ENCODE measurements at regions not wholly inside any gene's neighbourhood (a gene's known extent, or its start where the extent isn't known, plus 50 kb on each side); places are given as distances from the start of the nearest gene placed in this dataset.
A peak's percentile ranks its signal among the peaks of the same experiment; 100 is the strongest.

DNA sequence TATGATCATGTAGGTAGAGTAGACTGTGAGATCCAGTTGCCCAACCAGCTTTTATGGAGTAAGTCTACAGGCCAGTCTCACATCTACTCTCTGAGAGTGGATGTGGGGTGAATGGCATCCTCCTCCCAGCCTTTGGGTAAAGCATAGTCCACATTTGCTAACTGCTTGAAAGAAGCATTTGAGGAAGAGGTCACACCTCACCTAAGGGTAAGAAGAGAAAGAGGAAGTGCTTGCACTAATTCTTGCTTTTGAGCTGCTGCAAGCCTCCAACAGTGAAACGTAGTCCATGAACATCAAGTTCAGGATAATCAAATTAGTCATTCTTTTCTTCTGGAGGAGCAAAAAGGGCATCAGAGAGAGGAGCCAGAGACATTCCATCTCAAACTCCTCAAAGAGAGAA, 93.9 kb upstream of the AGR3 start:
- TF ChIP-seq ELF4 (IDR thresholded peaks at IDR 0.05) (no peak), FOXM1 (IDR thresholded peaks at IDR 0.05; ENCODE audit: borderline replicate concordance) (no peak), BHLHE40 (IDR thresholded peaks at IDR 0.05; ENCODE audit: borderline replicate concordance) (no peak), ARNT (IDR thresholded peaks at IDR 0.05) (no peak), SUZ12 (IDR thresholded peaks at IDR 0.05) (no peak), LEF1 (IDR thresholded peaks at IDR 0.05; ENCODE audit: borderline replicate concordance) (no peak), TARDBP (IDR thresholded peaks at IDR 0.05) (no peak), ZNF384 (IDR thresholded peaks at IDR 0.05) (no peak), PKNOX1 (IDR thresholded peaks at IDR 0.05) (no peak), SP1 (IDR thresholded peaks at IDR 0.05) (no peak), NFRKB (IDR thresholded peaks at IDR 0.05) (no peak), CTBP1 (IDR thresholded peaks at IDR 0.05; ENCODE audit: borderline replicate concordance) (no peak), L3MBTL2 (conservative IDR thresholded peaks at IDR 0.05) (no peak), FOXA1 (IDR thresholded peaks at IDR 0.05) (no peak), FOXK2 (IDR thresholded peaks at IDR 0.05) (no peak)
- DNase-seq (ENCODE audit: extremely low spot score): no peak
- ChIA-PET POLR2A (no interaction called here), CTCF (no interaction called here)

- CTCF ChIA-PET: no interaction called here
- DNase-seq (ENCODE audit: extremely low spot score): no peak
- TF ChIP-seq FOXM1 (IDR thresholded peaks at IDR 0.05; ENCODE audit: borderline replicate concordance): no peak
- no peak for TF ChIP-seq HDGF (IDR thresholded peaks at IDR 0.05; ENCODE audit: borderline replicate concordance)
- no peak for TF ChIP-seq CTBP1 (IDR thresholded peaks at IDR 0.05; ENCODE audit: borderline replicate concordance)
- TF ChIP-seq TARDBP (IDR thresholded peaks at IDR 0.05): no peak
- no peak for TF ChIP-seq ARNT (IDR thresholded peaks at IDR 0.05)
- TF ChIP-seq ZNF384 (IDR thresholded peaks at IDR 0.05): no peak
- no peak for TF ChIP-seq SUZ12 (IDR thresholded peaks at IDR 0.05)
- TF ChIP-seq LEF1 (IDR thresholded peaks at IDR 0.05; ENCODE audit: borderline replicate concordance): no peak
- no peak for TF ChIP-seq BHLHE40 (IDR thresholded peaks at IDR 0.05; ENCODE audit: borderline replicate concordance)
- no peak for TF ChIP-seq FOXA1 (IDR thresholded peaks at IDR 0.05)
- TF ChIP-seq FOXK2 (IDR thresholded peaks at IDR 0.05): no peak
- TF ChIP-seq ELF4 (IDR thresholded peaks at IDR 0.05): no peak
- TF ChIP-seq PKNOX1 (IDR thresholded peaks at IDR 0.05): no peak
- TF ChIP-seq SP1 (IDR thresholded peaks at IDR 0.05): no peak
- no peak for TF ChIP-seq NFRKB (IDR thresholded peaks at IDR 0.05)
- no peak for TF ChIP-seq L3MBTL2 (conservative IDR thresholded peaks at IDR 0.05)
- POLR2A ChIA-PET: no interaction called here
Observed at GRCh38 chr7:16978358-16979244, 96.8 kb upstream of the AGR3 start.

GRCh38 chr7:16980539-16980938, 98.8 kb upstream of the AGR3 start:
- ChIA-PET POLR2A (no interaction called here), CTCF (no interaction called here)
- DNase-seq (ENCODE audit: extremely low spot score): no peak
- no peak for TF ChIP-seq HDGF (IDR thresholded peaks at IDR 0.05; ENCODE audit: borderline replicate concordance)
- TF ChIP-seq FOXA1 (IDR thresholded peaks at IDR 0.05): no peak
- no peak for TF ChIP-seq FOXK2 (IDR thresholded peaks at IDR 0.05)
- TF ChIP-seq ELF4 (IDR thresholded peaks at IDR 0.05): no peak
- TF ChIP-seq FOXM1 (IDR thresholded peaks at IDR 0.05; ENCODE audit: borderline replicate concordance): no peak
- no peak for TF ChIP-seq TARDBP (IDR thresholded peaks at IDR 0.05)
- no peak for TF ChIP-seq LEF1 (IDR thresholded peaks at IDR 0.05; ENCODE audit: borderline replicate concordance)
- TF ChIP-seq ARNT (IDR thresholded peaks at IDR 0.05): no peak
- no peak for TF ChIP-seq ZNF384 (IDR thresholded peaks at IDR 0.05)
- TF ChIP-seq CTBP1 (IDR thresholded peaks at IDR 0.05; ENCODE audit: borderline replicate concordance): no peak
- no peak for TF ChIP-seq SP1 (IDR thresholded peaks at IDR 0.05)
- TF ChIP-seq NFRKB (IDR thresholded peaks at IDR 0.05): no peak
- TF ChIP-seq SUZ12 (IDR thresholded peaks at IDR 0.05): no peak
- no peak for TF ChIP-seq PKNOX1 (IDR thresholded peaks at IDR 0.05)
- TF ChIP-seq L3MBTL2 (conservative IDR thresholded peaks at IDR 0.05): no peak
- TF ChIP-seq BHLHE40 (IDR thresholded peaks at IDR 0.05; ENCODE audit: borderline replicate concordance): no peak

DNA sequence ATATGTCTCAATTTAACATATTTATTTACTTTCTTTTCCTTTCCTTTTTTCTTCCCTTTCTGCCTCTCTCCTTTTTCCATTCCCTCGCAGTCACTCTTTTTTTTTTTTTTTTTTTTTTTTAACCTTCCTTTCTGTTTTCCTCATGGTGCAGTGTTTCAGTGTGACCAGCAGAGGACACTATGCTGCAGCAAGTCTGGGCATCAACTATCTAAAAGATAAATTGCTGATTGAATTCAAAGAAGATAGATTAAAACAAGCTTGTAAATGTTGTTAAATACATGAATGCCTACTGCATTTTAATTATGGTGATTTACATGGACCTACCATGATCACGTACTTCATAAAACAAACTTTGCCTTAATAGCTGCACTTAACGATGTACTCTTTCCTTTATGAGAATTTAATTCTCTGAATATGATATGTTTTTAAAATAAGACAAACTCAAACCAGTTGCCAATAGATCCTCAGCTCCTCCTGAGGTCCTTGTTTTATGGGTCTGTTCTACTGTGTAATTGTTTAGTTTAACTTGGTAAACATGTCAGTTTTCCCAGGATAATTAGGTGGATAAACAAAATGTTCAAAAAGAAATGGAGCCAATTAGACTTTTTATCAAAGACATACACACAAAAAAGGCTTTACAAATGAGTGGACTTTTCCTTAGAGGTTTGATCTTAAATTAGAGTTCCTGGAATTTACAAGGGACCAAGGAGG, 101.0 kb upstream of the AGR3 start:
- CTCF ChIA-PET: interaction anchor here (0.6 to 1.1 kb wide), 8 partner anchors 33 to 1365 kb away, joined by 3 to 10 read pairs (median 5); no protein-coding TSS in a partner anchor
- POLR2A ChIA-PET: no interaction called here
- DNase-seq (ENCODE audit: extremely low spot score): peak; percentile 41
- TF ChIP-seq CTBP1 (IDR thresholded peaks at IDR 0.05; ENCODE audit: borderline replicate concordance): no peak
- peak; percentile 99 for TF ChIP-seq ZNF384 (IDR thresholded peaks at IDR 0.05)
- no peak for TF ChIP-seq FOXA1 (IDR thresholded peaks at IDR 0.05)

DNA sequence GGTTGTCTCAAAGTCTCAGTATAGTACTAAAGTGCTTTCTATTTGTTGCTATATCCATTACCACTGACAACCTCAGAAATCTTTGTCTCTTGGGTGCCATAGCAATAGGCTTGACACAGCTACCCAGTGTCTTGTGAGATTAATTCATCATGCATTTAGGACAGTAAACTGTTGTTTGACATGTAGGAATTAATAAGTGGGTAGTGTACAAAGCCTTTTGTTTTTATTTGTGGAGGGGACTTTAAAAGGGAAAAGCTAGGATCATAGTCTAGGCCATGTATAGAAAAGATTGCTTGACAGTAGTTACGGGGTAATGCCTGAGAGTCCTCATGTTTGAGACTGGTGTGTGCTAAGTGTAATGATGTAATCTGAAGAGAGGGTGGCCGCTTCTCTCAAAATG, 102.6 kb upstream of the AGR3 start:
- ChIA-PET CTCF (interaction anchor here (0.7 kb wide), 1 partner anchor 385 kb away, joined by 4 read pairs; no protein-coding TSS in a partner anchor), POLR2A (no interaction called here)
- no peak for DNase-seq (ENCODE audit: extremely low spot score)
- no peak for TF ChIP-seq HDGF (IDR thresholded peaks at IDR 0.05; ENCODE audit: borderline replicate concordance)
- TF ChIP-seq L3MBTL2 (conservative IDR thresholded peaks at IDR 0.05): no peak
- TF ChIP-seq ELF4 (IDR thresholded peaks at IDR 0.05): no peak
- no peak for TF ChIP-seq ARNT (IDR thresholded peaks at IDR 0.05)
- TF ChIP-seq CTBP1 (IDR thresholded peaks at IDR 0.05; ENCODE audit: borderline replicate concordance): no peak
- no peak for TF ChIP-seq LEF1 (IDR thresholded peaks at IDR 0.05; ENCODE audit: borderline replicate concordance)
- no peak for TF ChIP-seq FOXA1 (IDR thresholded peaks at IDR 0.05)
- no peak for TF ChIP-seq BHLHE40 (IDR thresholded peaks at IDR 0.05; ENCODE audit: borderline replicate concordance)
- no peak for TF ChIP-seq ZNF384 (IDR thresholded peaks at IDR 0.05)
- TF ChIP-seq TARDBP (IDR thresholded peaks at IDR 0.05): no peak
- no peak for TF ChIP-seq FOXM1 (IDR thresholded peaks at IDR 0.05; ENCODE audit: borderline replicate concordance)
- TF ChIP-seq SUZ12 (IDR thresholded peaks at IDR 0.05): no peak
- TF ChIP-seq SP1 (IDR thresholded peaks at IDR 0.05): no peak
